ENCODE measurements at regions not wholly inside any gene's neighbourhood (a gene's known extent, or its start where the extent isn't known, plus 50 kb on each side); places are given as distances from the start of the nearest gene placed in this dataset.

GRCh38 chr1:194208674-194209073 is 1022.3 kb upstream of the B3GALT2 start:
- no peak for DNase-seq

GRCh38 chr1:194196562-194196961 is 1010.1 kb upstream of the B3GALT2 start:
- no peak for DNase-seq

- peak; percentile 23 for DNase-seq
Measured at GRCh38 chr1:194194724-194195123, 1008.3 kb upstream of the B3GALT2 start.

DNA sequence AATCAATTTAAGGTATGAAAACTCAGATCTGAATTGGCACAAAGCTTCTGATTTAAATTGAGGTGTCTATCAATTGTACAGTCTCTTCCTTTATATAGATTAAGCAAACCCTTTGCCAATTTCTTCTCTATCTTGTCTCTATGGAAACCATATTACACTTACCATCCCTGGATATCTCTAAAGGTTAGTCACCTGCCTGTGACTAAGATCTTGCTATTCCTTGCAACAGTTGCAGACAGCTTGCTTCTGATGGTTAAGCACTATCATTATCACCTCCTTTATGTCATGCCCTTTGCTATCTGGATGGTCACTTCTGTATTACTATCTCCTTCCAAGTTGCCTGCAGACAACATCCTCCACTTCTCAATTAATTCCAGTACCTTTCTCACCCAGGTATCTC is 998.6 kb upstream of the B3GALT2 start:
- no peak for DNase-seq

DNA sequence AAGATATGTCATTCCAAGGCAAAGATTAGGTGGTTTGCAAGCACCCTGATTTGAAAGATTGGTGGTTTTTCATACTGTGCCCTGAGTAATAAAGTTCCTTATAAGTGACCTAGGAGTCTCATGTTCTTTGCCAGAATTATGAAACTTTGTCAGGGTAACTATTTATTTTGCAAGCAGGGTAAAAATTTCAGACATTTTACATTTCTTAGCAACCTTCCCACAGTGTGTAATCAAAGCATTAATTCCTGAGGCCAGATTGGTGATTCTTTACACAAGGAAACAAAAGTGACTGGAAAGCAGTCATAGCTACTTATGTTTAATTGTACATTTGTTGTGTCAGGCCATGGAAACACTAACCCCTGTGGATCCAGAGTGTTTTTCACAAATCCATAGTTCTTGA is 998.0 kb upstream of the B3GALT2 start:
- no peak for DNase-seq

GRCh38 chr1:194181845-194182244 is 995.4 kb upstream of the B3GALT2 start:
- no peak for DNase-seq

DNA sequence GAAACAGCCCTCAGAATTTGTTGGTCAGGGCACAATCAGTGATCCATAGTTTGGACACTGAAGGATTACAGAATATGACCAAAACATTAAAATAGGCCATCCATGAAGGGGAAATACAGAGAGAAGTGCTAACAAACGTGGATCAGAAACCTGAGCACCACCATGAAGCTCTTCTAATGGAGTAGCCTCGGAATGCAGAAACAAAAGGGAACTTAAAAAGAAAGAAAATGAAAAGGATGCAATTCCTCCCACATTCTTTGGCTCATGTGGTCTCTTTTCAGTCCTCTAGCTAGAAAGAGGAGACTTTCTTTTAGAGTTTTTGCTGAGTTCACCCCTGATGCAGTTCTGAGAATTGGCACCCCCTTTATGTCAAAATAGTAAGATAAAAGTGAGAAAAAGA is 989.8 kb upstream of the B3GALT2 start:
- DNase-seq, result no peak

DNA sequence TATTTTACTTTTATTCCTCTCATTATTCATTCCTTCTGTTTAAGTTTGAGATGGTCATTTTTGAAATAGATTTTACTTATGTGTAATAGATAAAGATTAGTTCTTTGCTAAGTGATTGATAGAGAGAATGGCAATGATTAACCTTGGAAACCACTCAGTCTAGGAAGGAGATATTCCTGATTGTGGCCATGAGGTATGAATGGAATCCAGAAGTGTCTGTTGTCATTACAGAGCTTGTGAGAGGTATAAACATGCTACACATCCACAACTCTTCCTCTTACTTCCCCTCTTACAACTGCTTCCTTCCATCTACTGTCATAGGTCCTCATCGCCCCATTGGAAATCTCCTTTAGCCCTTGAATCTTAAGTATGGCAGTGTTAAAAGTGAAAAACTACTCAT is 988.8 kb upstream of the B3GALT2 start:
- DNase-seq, result peak; percentile 17

- DNase-seq, result no peak
Measured at GRCh38 chr1:194174528-194174927, 988.1 kb upstream of the B3GALT2 start.

DNA sequence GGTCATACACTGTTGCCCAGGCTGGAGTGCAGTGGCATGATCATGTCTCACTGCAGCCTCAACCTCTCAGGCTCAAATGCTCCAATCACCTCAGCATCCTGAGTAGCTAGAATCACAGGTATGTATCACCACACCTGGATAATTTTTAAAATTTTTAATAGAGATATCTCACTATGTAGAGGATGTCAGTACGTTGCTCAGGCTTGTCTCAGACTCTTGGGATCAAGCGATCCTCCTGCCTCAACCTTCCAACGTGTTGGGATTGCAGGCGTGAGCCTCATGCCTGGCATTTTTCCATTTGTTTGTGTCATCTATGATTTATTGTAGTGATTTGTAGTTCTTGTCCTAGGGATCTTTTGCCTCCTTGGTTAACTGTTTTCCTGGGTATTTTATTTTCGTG is 985.2 kb upstream of the B3GALT2 start:
- no peak for DNase-seq

DNA sequence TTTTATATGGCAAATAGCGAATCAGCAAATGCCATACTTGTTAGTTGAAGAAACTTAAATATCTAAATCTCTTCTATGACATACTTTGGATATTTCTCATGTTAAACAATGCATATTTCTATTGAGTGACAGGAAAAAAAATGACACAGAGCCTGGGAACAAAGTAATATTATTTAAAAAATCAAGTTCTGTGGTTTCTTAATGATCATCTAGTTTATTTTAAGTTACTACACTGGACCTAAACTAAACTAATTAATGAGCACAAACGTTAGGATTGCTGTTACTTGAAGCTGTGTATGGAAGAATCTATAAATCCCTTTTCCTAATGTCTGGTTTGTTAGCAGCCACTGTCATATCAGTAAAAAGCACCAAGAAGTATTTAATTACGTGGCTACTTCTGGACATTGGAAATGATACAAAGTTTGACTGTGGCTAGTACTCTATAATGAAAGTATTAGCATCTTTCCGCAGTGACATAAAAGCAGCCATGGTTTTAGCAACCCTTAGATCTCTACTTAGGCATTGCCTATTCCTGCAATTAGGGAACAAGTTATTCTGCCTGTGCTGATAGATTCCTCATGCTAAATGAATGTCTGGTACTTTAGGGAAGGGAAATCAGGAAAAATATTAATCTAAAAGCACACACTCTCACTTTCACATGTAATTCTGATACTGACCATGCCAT is 981.7 kb upstream of the B3GALT2 start:
- peak; percentile 61 for DNase-seq

- DNase-seq, result no peak
Measured at GRCh38 chr1:194164755-194165154, 978.3 kb upstream of the B3GALT2 start.

DNA sequence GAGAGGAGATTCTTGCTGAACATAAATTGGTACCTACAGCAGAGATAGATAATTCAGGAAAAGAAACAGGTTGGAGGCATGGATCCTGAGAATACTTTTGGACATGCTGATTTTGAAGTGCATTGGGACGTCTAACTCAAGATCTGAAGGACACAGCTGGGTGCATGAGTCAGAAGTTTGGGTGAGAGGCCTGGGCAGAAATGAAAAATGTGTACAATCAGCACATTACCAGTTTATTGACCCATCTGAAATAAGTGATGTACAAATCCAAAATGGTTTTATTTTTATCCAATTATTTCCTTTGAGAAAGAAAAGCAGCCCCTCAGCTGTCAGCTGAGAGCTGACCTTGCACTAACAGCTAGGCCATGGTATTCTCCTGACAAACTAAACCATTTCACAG is 975.2 kb upstream of the B3GALT2 start:
- DNase-seq, result peak; percentile 25

GRCh38 chr1:194159941-194160340 is 973.5 kb upstream of the B3GALT2 start:
- peak; percentile 15 for DNase-seq

DNA sequence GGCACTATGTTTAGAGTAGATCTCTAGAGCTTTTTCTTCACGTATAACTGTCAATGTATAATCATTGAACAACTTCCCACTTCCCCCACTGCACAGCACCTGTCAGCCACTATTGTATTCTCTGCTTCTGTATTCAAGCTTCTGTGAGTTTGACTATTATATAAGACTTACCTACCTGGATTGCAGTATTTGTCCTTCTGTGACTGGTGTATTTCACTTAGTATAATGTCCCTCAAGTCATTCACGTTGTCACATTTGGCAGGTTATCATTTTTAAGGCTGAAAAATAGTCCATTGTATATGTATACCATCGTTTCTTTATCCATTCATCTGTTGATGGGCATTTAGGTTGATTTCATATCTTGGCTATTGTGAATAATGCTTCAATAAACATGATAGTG is 969.5 kb upstream of the B3GALT2 start:
- no peak for DNase-seq

DNA sequence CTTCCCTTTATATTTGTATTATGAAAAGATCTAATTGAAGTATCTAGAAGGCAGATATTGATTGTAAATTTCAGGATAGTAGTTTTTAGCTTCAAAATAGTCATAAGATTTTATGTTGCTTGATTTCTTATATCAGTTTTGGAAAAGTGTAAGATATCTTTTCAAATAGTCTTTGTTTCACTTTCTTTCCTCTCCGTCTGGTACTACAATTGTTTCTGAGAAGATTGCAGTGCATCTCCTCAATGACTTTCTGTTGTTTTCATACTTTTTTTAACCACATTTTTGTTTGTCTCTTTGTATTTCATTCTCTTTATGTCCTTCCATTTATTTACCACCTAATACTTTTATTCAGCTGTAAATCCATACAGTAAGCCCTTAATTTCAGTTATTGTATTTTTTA is 964.6 kb upstream of the B3GALT2 start:
- no peak for DNase-seq

GRCh38 chr1:194150242-194150641 is 963.8 kb upstream of the B3GALT2 start:
- no peak for DNase-seq

- DNase-seq, result no peak
Measured at GRCh38 chr1:194133152-194133551, 946.7 kb upstream of the B3GALT2 start.

- no peak for DNase-seq
Measured at GRCh38 chr1:194118086-194118485, 931.7 kb upstream of the B3GALT2 start.

DNA sequence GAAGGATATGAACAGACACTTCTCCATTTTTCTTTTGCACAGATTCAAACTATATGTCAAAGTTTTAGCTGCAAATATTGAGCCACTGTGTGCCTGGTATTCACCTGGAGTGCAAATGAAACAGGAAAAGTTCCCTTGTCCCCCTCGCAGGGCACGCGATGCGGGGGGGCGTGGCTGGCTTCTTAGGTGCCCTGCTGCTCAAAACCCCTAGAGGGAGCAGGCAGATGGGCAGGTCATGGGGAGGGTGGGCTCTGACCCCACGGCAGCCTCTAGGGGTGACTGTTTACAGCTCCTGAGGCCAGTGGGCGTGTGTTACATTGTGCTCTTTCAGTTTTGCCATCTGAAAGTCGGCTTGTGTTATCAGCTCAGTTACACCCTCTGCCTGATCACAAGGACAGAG is 931.2 kb upstream of the B3GALT2 start:
- DNase-seq, result no peak

GRCh38 chr1:194114288-194114687 is 927.9 kb upstream of the B3GALT2 start:
- DNase-seq, result no peak

DNA sequence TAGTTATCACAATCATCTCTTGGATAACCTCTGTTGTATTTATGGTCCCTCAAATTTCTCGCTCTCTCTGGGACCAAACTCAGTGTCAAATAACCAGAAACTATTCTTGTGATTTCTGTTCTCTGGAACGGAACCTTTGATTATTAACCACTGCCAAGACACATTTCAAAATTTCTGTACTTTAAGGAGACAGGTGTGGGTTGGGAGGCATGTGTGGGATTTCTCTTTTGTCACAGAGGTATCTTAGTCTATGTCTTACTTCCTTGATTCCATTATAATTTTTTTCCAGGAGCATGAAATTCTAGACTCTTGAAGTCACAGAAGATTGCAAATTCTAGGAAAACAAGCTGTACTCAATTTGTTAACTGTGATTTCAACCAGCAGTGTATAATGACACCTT is 919.0 kb upstream of the B3GALT2 start:
- no peak for DNase-seq

GRCh38 chr1:194104247-194104844 is 917.9 kb upstream of the B3GALT2 start:
- DNase-seq, result no peak

GRCh38 chr1:194103516-194104246 is 917.3 kb upstream of the B3GALT2 start:
- DNase-seq, result no peak

Measured in EL (cell line).